Stomach (tissue), 8 donors: ENCODE measurements at regions not wholly inside any gene's neighbourhood (a gene's known extent, or its start where the extent isn't known, plus 50 kb on each side); places are given as distances from the start of the nearest gene placed in this dataset.

Experiments used
- DNase-seq, 2 donors: peaks; one replicate each; pipeline versions ENCODE4 v3.0.0 to v3.0.0-alpha.2; 2013 to 2019
- H3K27ac ChIP-seq, 5 donors: fragments of 200-600 bp in 4 of 5; sonication (generic) in 4 of 5; one replicate each; pipeline ENCODE4 v1.5.1; 2013 to 2019; ENCODE audit warnings: mild to moderate bottlenecking in 1 of 5, moderate library complexity in 1 of 5
- H3K27me3 ChIP-seq, 3 donors: fragments of 200-600 bp; sonication (generic); one replicate each; pipeline ENCODE4 v1.5.1; 2017 to 2019; ENCODE audit warnings: mixed run types in 1 of 3
- H3K36me3 ChIP-seq, 4 donors: fragments of 200-600 bp; sonication (generic); 1 replicate in 3 of 4; 2 replicates in 1 of 4; pipeline ENCODE4 v1.5.1; 2016 to 2019
- H3K4me1 ChIP-seq, 4 donors: fragments of 200-600 bp; sonication (generic); one replicate each; pipeline ENCODE4 v1.5.1; 2016 to 2019
- H3K4me3 ChIP-seq, 4 donors: fragments of 200-600 bp; sonication (generic) in 3 of 4; one replicate each; pipeline ENCODE4 v1.5.1; 2016 to 2019; ENCODE audit warnings: mild to moderate bottlenecking in 1 of 4
- H3K9me3 ChIP-seq, 4 donors: fragments of 200-600 bp; sonication (generic); one replicate each; pipeline ENCODE4 v1.5.1; 2016 to 2019
- CTCF ChIP-seq, 7 experiments: fragments of 450-650 bp in 4 of 7; fragments of 200-600 bp in 3 of 7; sonication (generic) in 3 of 7; IDR thresholded peaks; one replicate each; pipeline ENCODE4 v1.5.1; 2016 to 2019; ENCODE audit warnings: antibody characterized with exemption in 7 of 7, control low read depth in 2 of 7, mild to moderate bottlenecking in 1 of 7
- EP300 ChIP-seq: sonication (generic); formaldehyde crosslinking; IDR thresholded peaks from one replicate; pipeline ENCODE4 v1.6.1; 2017; ENCODE audit warnings: antibody characterized with exemption
- POLR2A ChIP-seq, 4 donors: fragments of 450-650 bp; IDR thresholded peaks; one replicate each; pipeline ENCODE4 v1.6.1; 2016; ENCODE audit warnings: antibody characterized with exemption in 4 of 4, control low read depth in 2 of 4, mild to moderate bottlenecking in 1 of 4, moderate library complexity in 1 of 4
- POLR2AphosphoS5 ChIP-seq, 3 donors: sonication (generic); formaldehyde crosslinking; IDR thresholded peaks; one replicate each; pipeline ENCODE4 v1.6.1; 2016; ENCODE audit warnings: antibody characterized with exemption in 3 of 3
- WGBS, 5 donors: extraction: QIAGEN DNeasy Blood & Tissue Kit in 3 of 5; methylation state at CpG; one replicate each; pipeline versions ENCODE4 v1.1.5 to v1.1.7; 2013 to 2018; 5-methylcytosine and 5-hydroxymethylcytosine counted together
- intact Hi-C: fragments of 100-400 bp; cut with DNase I; formaldehyde crosslinking; loops from one replicate; pipeline ENCODE4 v1.15.1; 2023; ENCODE audit warnings: low total_unique reads
- donor health status: healthy with polysubstance abuse.
- donor health status: Bipolar disorder and iron deficiency.
- donor health status: healthy.

GRCh38 chr5:155735388-155735787 is 591.6 kb upstream of the SGCD start:
- no peaks in the 10 kb centered on the region for H3K4me1 ChIP-seq
- no peak overlapping the region for H3K27ac ChIP-seq
- TF ChIP-seq POLR2A (IDR thresholded peaks at IDR 0.05) (no peak), CTCF (IDR thresholded peaks at IDR 0.05) (no peak), POLR2AphosphoS5 (IDR thresholded peaks at IDR 0.05) (no peak), EP300 (no peak)
- WGBS, 5 donors, result 32 to 47% (median 38%) methylated on average over 2 of the region's 2 CpGs
- no peak for DNase-seq
- no peaks in the 10 kb centered on the region for H3K9me3 ChIP-seq
- H3K4me3 ChIP-seq, result no peak overlapping the region
- peaks cover 0 to 34% (median 6%) of the 10 kb centered on the region in 3 donors for H3K27me3 ChIP-seq
- no peaks in the 10 kb centered on the region for H3K36me3 ChIP-seq
- intact Hi-C loops, result no loop called here

- Histone ChIP-seq H3K9me3 (no peaks in the 10 kb centered on the region), H3K27me3 (peaks cover 0 to 2% (median 0%) of the 10 kb centered on the region in 3 donors), H3K36me3 (no peaks in the 10 kb centered on the region), H3K4me1 (no peaks in the 10 kb centered on the region), H3K27ac (no peak overlapping the region), H3K4me3 (no peak overlapping the region)
- 81 to 87% (median 83%) methylated on average over 2 of the region's 2 CpGs for WGBS, 5 donors
- TF ChIP-seq CTCF (IDR thresholded peaks at IDR 0.05), result no peak
- no peak for TF ChIP-seq EP300
- TF ChIP-seq POLR2A (IDR thresholded peaks at IDR 0.05), result no peak
- TF ChIP-seq POLR2AphosphoS5 (IDR thresholded peaks at IDR 0.05), result no peak
- intact Hi-C loops, result no loop called here
- DNase-seq, result no peak
Observed at GRCh38 chr5:155738616-155739015, 588.3 kb upstream of the SGCD start.

GRCh38 chr5:155746367-155747038 is 580.5 kb upstream of the SGCD start:
- no peak for DNase-seq
- intact Hi-C loops, result no loop called here
- Histone ChIP-seq H3K27me3 (no peaks in the 10 kb centered on the region), H3K36me3 (no peaks in the 10 kb centered on the region), H3K9me3 (peaks cover 0 to 9% (median 0%) of the 10 kb centered on the region in 4 donors), H3K27ac (no peak overlapping the region), H3K4me1 (no peaks in the 10 kb centered on the region), H3K4me3 (no peak overlapping the region)
- 0 to 24% (median 7%) methylated on average over 1 of the region's 1 CpG for WGBS, 5 donors
- no peak for TF ChIP-seq EP300
- TF ChIP-seq POLR2AphosphoS5 (IDR thresholded peaks at IDR 0.05), result no peak
- TF ChIP-seq CTCF (IDR thresholded peaks at IDR 0.05), result no peak
- TF ChIP-seq POLR2A (IDR thresholded peaks at IDR 0.05), result no peak

GRCh38 chr5:155750101-155750500 is 576.9 kb upstream of the SGCD start:
- peaks cover 0 to 6% (median 0%) of the 10 kb centered on the region in 3 donors for H3K27me3 ChIP-seq
- peaks cover 0 to 9% (median 0%) of the 10 kb centered on the region in 4 donors for H3K9me3 ChIP-seq
- intact Hi-C loops, result no loop called here
- DNase-seq, result no peak
- WGBS, 5 donors, result 37 to 46% (median 43%) methylated on average over 2 of the region's 2 CpGs
- no peaks in the 10 kb centered on the region for H3K36me3 ChIP-seq
- H3K4me1 ChIP-seq, result no peaks in the 10 kb centered on the region
- TF ChIP-seq POLR2A (IDR thresholded peaks at IDR 0.05) (no peak), EP300 (no peak), CTCF (IDR thresholded peaks at IDR 0.05) (no peak), POLR2AphosphoS5 (IDR thresholded peaks at IDR 0.05) (no peak)
- H3K27ac ChIP-seq, result no peak overlapping the region
- no peak overlapping the region for H3K4me3 ChIP-seq
